Ishikawa (cell line): ENCODE measurements at regions not wholly inside any gene's neighbourhood (a gene's known extent, or its start where the extent isn't known, plus 50 kb on each side); places are given as distances from the start of the nearest gene placed in this dataset.

Experiments used
- CEBPB ChIP-seq: IDR thresholded peaks from 2 replicates; pipeline ENCODE4 v1.6.1; 2012
- CREB1 ChIP-seq: IDR thresholded peaks from 2 replicates; pipeline ENCODE4 v1.6.1; 2012; ENCODE audit warnings: low read depth
- EGR1 ChIP-seq: IDR thresholded peaks from 2 replicates; pipeline ENCODE4 v1.6.1; 2012
- EP300 ChIP-seq: IDR thresholded peaks from 2 replicates; pipeline ENCODE4 v1.6.1; 2012; ENCODE audit warnings: borderline replicate concordance
- FOXM1 ChIP-seq: IDR thresholded peaks from 2 replicates; pipeline ENCODE4 v1.6.1; 2012; ENCODE audit warnings: low read depth, borderline replicate concordance
- NFIC ChIP-seq: IDR thresholded peaks from 2 replicates; pipeline ENCODE4 v1.6.1; 2012
- RAD21 ChIP-seq: IDR thresholded peaks from 2 replicates; pipeline ENCODE4 v1.6.1; 2012; ENCODE audit warnings: low read depth
- TAF1 ChIP-seq: IDR thresholded peaks from 2 replicates; pipeline ENCODE4 v1.6.1; 2012; ENCODE audit warnings: low read depth, mild to moderate bottlenecking
- TCF12 ChIP-seq: IDR thresholded peaks from 2 replicates; pipeline ENCODE4 v1.6.1; 2012; ENCODE audit warnings: low read depth
- TEAD4 ChIP-seq: IDR thresholded peaks from 2 replicates; pipeline ENCODE4 v1.6.1; 2012
- YY1 ChIP-seq: IDR thresholded peaks from 2 replicates; pipeline ENCODE4 v1.6.1; 2012; ENCODE audit warnings: low read depth
- ZBTB7A ChIP-seq: IDR thresholded peaks from 2 replicates; pipeline ENCODE4 v1.6.1; 2012; ENCODE audit warnings: low read depth
- TF ChIP-seq, protein P1 (sequence below): IDR thresholded peaks from 2 replicates; pipeline ENCODE4 v1.6.1; 2012
- TF ChIP-seq, protein P2 (sequence below): IDR thresholded peaks from 2 replicates; pipeline ENCODE4 v1.6.1; 2012
- TF ChIP-seq, protein P3 (sequence below): IDR thresholded peaks from 2 replicates; pipeline ENCODE4 v1.6.1; 2012; ENCODE audit warnings: low read depth, mild to moderate bottlenecking

DNA sequence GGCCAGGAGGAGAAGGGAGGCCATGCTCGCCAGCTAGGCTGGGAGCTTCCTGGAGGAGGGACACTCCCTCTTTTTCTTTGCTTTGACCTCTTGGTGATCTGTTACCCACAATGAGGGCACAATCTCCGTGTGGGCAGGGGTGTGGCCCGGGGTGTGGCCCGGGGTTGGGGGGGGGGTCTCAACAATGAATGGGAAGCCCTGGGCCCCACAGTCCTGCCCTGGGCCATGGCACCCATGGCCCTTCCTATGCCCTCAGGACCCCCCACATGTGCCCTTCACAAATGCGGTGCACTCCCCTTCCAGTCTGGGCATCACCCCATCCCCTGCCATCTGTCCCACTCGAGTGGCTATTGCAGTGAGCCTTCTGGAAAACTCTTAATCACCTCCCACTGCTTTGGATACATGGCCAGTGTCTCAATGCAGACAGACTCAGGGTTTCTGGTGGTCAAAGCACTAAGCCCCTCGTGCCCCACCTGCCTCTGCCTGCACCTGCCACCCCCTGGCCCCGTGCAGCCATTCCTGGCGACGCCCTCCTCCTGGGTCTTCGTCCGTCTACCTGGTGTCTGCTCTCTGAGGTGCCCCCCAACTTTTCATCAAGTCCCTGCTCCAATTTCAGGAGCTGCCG is 611.3 kb downstream of the TBC1D22A start:
- no peak for TF ChIP-seq RAD21
- TF ChIP-seq ZBTB7A = no peak
- TF ChIP-seq CREB1 = no peak
- TF ChIP-seq CEBPB = no peak
- no peak for TF ChIP-seq EP300
- no peak for TF ChIP-seq YY1
- TF ChIP-seq, protein P1, sequence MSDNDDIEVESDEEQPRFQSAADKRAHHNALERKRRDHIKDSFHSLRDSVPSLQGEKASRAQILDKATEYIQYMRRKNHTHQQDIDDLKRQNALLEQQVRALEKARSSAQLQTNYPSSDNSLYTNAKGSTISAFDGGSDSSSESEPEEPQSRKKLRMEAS = no peak
- TF ChIP-seq TCF12 = no peak
- TF ChIP-seq EGR1 = no peak

DNA sequence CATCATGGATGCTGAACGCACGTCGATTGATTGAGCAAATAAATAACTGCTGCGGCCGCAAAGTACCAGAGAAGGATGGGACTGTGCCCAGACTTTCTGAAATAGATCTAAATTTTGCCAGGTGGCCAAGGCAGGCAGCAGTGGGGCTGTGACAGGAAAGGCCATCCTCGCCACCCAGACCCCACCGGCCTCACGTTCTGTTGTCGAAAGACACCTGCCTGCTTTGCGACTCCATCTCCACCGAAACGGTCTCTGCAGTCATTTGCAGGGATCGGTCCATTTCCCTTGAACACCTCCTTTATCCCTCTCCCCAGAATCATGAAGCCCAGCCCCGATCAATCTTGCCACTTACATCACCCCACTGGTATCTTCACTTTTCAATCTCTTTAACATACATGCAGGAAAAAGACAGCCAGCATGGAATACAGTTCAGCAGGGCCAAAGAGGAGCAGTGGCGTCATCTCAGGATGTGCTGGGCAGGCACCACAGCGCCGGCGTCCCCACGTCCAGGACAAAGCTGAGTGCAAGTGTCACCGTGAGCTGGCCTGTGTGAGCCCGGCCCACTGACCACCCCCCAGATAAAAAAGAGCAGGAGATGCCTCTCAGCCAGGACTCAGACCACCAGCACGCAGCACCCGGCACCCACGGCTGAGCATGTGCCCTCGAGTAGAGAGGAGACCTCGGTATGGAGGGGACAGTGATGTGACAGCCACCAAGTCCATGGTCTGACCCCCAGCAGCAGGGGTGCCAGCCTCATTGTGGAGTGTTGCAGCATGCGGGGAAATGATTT is 610.3 kb downstream of the TBC1D22A start:
- TF ChIP-seq CEBPB (no peak), EGR1 (no peak)
- TF ChIP-seq, protein P2, sequence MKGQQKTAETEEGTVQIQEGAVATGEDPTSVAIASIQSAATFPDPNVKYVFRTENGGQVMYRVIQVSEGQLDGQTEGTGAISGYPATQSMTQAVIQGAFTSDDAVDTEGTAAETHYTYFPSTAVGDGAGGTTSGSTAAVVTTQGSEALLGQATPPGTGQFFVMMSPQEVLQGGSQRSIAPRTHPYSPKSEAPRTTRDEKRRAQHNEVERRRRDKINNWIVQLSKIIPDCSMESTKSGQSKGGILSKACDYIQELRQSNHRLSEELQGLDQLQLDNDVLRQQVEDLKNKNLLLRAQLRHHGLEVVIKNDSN = no peak

DNA sequence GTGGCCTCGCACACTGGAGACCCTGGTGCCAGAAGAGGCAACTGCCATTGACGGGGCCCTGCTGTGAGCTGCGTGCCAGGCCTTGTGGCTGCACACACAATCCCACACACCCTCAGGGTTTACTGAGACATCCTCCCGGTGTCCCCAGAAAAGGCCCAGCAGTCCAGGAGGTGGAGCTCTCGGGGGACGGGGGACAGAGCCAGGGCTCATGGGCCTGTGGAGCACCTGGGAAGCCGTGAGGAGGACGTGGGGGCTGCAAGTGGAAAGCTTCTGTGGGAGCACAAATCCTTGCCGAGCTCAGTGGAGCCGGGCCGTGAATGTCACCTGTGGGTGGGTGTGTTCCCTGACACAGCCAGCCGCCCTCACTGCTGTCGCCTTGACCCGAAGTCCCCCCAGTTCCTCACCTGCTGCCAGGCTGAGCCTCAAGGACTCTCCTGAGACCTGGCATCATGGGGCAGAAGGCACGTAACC is 609.7 kb downstream of the TBC1D22A start:
- TF ChIP-seq RAD21 = no peak
- no peak for TF ChIP-seq CEBPB
- no peak for TF ChIP-seq NFIC
- TF ChIP-seq, protein P1 = no peak
- TF ChIP-seq CREB1 = no peak
- no peak for TF ChIP-seq EP300
- TF ChIP-seq ZBTB7A = no peak
- no peak for TF ChIP-seq TEAD4
- no peak for TF ChIP-seq EGR1
- no peak for TF ChIP-seq TAF1
- no peak for TF ChIP-seq FOXM1
- no peak for TF ChIP-seq TCF12
- no peak for TF ChIP-seq YY1

DNA sequence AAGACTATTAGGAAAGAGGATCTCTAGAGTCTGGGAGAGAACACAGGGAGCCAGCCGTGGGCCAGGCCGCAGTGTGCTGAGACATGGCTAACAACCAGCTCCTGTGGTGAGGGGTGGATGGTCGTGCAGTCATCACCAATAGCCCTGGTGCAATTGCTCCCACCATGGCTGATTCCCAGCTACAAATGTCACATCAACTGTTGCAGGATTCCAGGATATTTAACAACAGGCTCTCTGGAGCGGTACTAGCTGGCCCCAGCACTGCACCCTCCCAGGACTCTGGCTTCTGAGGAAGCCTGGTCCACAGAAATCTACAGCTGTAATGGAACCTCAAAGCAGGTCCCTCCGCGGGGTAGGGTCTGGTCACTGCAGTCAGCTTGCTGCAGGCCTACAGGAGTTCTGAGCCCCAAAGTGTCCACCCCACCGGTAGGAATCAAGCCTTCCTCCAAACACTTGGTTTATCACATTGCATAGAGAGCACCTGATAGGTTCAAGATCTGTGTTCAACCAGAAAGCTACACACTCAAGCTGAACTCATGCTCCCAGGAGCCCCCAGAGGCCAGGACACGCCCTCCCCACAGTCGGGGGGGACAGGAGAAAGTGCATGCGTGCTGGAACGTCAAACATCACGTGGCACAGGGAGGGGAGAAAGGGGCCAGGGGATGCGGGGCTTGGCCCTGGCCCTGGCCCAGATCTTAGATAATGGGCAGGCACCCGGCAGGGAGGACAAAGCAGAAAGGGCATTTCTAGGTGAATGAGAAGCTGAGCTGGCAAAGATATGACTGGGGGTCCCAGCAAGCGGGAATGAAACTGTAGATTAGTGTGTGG is 609.0 kb downstream of the TBC1D22A start:
- no peak for TF ChIP-seq EGR1
- TF ChIP-seq TCF12 = no peak
- TF ChIP-seq, protein P1 = no peak
- TF ChIP-seq ZBTB7A = no peak
- no peak for TF ChIP-seq TAF1
- TF ChIP-seq, protein P3, sequence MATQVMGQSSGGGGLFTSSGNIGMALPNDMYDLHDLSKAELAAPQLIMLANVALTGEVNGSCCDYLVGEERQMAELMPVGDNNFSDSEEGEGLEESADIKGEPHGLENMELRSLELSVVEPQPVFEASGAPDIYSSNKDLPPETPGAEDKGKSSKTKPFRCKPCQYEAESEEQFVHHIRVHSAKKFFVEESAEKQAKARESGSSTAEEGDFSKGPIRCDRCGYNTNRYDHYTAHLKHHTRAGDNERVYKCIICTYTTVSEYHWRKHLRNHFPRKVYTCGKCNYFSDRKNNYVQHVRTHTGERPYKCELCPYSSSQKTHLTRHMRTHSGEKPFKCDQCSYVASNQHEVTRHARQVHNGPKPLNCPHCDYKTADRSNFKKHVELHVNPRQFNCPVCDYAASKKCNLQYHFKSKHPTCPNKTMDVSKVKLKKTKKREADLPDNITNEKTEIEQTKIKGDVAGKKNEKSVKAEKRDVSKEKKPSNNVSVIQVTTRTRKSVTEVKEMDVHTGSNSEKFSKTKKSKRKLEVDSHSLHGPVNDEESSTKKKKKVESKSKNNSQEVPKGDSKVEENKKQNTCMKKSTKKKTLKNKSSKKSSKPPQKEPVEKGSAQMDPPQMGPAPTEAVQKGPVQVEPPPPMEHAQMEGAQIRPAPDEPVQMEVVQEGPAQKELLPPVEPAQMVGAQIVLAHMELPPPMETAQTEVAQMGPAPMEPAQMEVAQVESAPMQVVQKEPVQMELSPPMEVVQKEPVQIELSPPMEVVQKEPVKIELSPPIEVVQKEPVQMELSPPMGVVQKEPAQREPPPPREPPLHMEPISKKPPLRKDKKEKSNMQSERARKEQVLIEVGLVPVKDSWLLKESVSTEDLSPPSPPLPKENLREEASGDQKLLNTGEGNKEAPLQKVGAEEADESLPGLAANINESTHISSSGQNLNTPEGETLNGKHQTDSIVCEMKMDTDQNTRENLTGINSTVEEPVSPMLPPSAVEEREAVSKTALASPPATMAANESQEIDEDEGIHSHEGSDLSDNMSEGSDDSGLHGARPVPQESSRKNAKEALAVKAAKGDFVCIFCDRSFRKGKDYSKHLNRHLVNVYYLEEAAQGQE = no peak
- TF ChIP-seq YY1 = no peak

DNA sequence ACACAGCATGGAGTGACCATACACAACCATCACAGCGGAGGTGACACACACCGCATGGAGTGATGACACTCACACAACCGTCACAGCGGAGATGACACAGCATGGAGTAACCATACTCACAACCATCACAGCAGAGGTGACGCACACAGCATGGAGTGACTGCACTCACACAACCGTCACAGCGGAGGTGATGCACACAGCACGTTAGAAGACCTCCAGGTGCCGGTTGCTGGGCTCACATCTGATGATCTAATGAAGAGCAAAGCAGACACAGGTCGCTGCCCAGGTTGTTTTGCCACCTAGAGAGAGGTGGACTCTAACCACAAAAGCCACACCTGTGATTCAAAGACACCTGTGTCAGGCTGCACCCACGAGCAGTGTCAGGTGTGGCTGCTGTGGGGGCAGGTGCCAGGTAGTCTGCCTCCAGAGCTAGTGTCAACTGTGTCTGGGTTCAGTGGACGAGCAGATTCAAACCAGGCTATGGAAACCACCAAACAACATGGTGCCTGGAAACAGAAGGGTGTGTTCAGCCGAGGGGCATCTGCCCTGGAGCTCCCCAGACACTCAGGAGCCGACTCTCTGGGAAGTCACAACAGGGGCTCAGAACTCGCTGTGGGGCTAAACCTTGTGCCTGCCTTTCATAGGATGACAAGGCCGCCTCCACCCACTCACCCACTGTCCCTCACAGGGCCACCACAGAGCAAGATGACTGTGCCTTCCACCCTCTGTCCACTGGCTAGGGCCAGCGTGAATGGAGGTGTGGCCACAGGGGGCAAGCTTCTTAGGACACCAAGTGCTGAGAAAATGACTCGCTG is 608.2 kb downstream of the TBC1D22A start:
- TF ChIP-seq, protein P1 = no peak
- TF ChIP-seq TEAD4 (no peak), YY1 (no peak), ZBTB7A (no peak), TAF1 (no peak), FOXM1 (no peak), RAD21 (no peak), NFIC (no peak), CEBPB (no peak), TCF12 (no peak)
- TF ChIP-seq, protein P3 = no peak
- TF ChIP-seq, protein P2 = no peak
